ENCODE measurements at regions not wholly inside any gene's neighbourhood (a gene's known extent, or its start where the extent isn't known, plus 50 kb on each side); places are given as distances from the start of the nearest gene placed in this dataset.

DNA sequence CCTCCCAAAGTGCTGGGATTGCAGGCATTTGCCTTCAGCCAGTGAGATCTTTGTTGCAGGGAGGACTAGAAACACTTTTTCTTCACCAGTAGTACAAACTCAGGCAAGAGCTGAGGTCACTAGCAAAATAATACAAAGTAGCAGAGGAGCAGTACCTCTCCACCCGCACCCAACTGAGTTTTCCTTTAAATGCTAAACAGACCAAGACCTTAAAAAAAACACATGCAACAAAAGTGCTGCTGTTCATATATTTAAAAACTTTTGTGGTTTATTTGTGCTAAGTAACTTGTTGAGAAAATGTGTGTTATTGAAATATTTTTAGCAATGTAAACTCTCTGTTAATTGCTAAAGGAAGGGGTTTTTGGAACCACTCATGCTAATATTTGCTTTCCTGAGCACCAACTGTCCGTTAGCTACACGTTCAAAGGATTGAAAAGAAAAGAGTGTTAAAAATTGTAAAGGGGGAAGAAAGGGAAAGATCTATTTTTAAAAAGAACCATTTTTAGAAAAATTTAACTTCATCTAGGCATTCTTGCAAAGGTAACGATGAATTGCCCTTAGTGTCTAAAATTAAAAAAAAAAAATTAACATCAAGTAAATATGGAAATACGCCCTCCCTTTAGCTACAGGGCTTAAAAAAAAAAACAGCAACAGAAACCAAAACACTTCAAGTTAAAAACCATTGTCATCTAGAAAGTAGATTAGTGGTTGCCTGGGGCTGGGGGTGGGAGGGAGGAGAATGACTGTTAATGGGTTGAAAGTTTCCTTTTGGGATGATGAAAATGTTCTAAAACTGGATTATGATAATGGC is 114.0 kb upstream of the KRAS start:
- TF ChIP-seq, protein P1, sequence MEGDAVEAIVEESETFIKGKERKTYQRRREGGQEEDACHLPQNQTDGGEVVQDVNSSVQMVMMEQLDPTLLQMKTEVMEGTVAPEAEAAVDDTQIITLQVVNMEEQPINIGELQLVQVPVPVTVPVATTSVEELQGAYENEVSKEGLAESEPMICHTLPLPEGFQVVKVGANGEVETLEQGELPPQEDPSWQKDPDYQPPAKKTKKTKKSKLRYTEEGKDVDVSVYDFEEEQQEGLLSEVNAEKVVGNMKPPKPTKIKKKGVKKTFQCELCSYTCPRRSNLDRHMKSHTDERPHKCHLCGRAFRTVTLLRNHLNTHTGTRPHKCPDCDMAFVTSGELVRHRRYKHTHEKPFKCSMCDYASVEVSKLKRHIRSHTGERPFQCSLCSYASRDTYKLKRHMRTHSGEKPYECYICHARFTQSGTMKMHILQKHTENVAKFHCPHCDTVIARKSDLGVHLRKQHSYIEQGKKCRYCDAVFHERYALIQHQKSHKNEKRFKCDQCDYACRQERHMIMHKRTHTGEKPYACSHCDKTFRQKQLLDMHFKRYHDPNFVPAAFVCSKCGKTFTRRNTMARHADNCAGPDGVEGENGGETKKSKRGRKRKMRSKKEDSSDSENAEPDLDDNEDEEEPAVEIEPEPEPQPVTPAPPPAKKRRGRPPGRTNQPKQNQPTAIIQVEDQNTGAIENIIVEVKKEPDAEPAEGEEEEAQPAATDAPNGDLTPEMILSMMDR (IDR thresholded peaks at IDR 0.05; ENCODE audit: poor library complexity, severe bottlenecking), result no peak
- TF ChIP-seq, protein P2, sequence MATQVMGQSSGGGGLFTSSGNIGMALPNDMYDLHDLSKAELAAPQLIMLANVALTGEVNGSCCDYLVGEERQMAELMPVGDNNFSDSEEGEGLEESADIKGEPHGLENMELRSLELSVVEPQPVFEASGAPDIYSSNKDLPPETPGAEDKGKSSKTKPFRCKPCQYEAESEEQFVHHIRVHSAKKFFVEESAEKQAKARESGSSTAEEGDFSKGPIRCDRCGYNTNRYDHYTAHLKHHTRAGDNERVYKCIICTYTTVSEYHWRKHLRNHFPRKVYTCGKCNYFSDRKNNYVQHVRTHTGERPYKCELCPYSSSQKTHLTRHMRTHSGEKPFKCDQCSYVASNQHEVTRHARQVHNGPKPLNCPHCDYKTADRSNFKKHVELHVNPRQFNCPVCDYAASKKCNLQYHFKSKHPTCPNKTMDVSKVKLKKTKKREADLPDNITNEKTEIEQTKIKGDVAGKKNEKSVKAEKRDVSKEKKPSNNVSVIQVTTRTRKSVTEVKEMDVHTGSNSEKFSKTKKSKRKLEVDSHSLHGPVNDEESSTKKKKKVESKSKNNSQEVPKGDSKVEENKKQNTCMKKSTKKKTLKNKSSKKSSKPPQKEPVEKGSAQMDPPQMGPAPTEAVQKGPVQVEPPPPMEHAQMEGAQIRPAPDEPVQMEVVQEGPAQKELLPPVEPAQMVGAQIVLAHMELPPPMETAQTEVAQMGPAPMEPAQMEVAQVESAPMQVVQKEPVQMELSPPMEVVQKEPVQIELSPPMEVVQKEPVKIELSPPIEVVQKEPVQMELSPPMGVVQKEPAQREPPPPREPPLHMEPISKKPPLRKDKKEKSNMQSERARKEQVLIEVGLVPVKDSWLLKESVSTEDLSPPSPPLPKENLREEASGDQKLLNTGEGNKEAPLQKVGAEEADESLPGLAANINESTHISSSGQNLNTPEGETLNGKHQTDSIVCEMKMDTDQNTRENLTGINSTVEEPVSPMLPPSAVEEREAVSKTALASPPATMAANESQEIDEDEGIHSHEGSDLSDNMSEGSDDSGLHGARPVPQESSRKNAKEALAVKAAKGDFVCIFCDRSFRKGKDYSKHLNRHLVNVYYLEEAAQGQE (IDR thresholded peaks at IDR 0.05; ENCODE audit: borderline replicate concordance), result no peak
- no peak for TF ChIP-seq EP300 (conservative IDR thresholded peaks at IDR 0.05; ENCODE audit: poor library complexity, severe bottlenecking)

All from neural cell (in vitro differentiated cells).